GM19468 (cell line): ENCODE measurements at regions not wholly inside any gene's neighbourhood (a gene's known extent, or its start where the extent isn't known, plus 50 kb on each side); places are given as distances from the start of the nearest gene placed in this dataset.
"Not testable (repeated sequence)": the region's sequence is repeated elsewhere in the genome, so short reads cannot be mapped to it uniquely, and the experiment has no call there.

Experiments used
- ATAC-seq: cut with Tn5 transposase; IDR thresholded peaks from one replicate; pipeline ENCODE4 v1.9.1; 2021; ENCODE audit warnings: mild to moderate bottlenecking, moderate library complexity, moderate number of reproducible peaks; ENCODE audit not compliant: unreplicated experiment; ENCODE audit errors: extremely low read depth

GRCh38 chr6:112689183-112689858 is 342.2 kb downstream of the RFPL4B start:
- not testable (repeated sequence) for ATAC-seq

- ATAC-seq, result no peak
Observed at GRCh38 chr6:112690497-112691202, 343.5 kb downstream of the RFPL4B start.

- no peak for ATAC-seq
Observed at GRCh38 chr6:112691289-112691688, 344.2 kb downstream of the RFPL4B start.

- no peak for ATAC-seq
Observed at GRCh38 chr6:112695001-112695400, 347.9 kb downstream of the RFPL4B start.

- ATAC-seq, result no peak
Observed at GRCh38 chr6:112697265-112697664, 350.1 kb downstream of the RFPL4B start.

DNA sequence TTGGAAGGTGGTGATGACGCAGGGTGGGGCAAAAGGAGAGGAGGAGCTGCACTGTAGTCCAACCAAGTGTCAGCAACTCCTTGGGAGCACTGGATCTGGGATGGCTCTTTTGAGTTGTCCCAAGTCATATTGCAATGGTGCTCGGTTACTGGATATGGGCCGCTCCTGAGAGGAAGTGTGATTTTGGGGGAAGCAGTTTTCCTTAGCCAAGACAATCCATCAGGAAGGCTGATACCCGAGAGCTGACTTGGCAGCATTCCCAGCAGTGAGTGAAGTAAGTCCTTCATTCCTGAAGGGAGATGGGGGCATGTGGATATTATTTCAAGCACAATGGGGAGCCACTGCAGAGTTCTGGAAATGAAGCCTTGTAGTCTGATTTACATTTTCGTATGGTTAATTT is 354.1 kb downstream of the RFPL4B start:
- ATAC-seq, result no peak

- no peak for ATAC-seq
Observed at GRCh38 chr6:112710710-112711109, 363.6 kb downstream of the RFPL4B start.

DNA sequence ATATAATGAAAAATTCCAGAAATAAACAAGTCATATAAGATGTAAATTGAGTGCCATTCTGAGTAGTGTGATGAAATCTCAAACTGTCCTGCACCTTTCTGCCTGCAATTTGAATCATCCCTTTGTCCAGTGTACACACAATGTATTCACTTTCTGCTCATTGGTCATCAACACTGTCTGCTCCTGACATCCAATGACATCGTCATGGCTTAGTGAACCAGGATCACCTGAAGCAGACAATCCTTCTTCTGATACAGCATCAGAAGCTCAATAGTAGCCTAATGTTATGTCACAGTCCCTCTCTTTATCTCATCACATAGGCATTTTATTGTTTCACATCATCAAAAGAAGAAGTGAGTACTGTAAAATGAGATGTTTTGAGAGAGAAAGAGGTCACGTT is 366.3 kb downstream of the RFPL4B start:
- ATAC-seq, result no peak

DNA sequence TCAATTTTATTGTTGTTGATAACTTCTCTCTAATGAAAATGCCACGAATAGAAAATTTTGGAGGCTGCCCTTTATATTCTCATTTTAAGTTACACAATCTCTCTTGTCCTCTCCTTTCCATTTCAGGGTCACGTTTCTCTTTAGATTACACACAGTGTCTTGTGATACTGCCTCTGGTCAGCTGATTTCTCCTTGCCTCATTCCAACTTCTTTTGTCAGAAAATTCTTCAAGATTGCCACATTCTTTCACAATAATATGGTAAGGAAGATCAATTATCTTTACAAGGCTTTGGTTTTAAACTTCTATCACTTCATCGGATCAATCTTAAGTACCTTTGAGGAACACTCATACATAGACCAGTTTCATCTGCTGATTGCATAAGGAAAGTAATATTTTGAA is 370.3 kb downstream of the RFPL4B start:
- ATAC-seq, result no peak

- ATAC-seq, result no peak
Observed at GRCh38 chr6:112717856-112718255, 370.7 kb downstream of the RFPL4B start.

DNA sequence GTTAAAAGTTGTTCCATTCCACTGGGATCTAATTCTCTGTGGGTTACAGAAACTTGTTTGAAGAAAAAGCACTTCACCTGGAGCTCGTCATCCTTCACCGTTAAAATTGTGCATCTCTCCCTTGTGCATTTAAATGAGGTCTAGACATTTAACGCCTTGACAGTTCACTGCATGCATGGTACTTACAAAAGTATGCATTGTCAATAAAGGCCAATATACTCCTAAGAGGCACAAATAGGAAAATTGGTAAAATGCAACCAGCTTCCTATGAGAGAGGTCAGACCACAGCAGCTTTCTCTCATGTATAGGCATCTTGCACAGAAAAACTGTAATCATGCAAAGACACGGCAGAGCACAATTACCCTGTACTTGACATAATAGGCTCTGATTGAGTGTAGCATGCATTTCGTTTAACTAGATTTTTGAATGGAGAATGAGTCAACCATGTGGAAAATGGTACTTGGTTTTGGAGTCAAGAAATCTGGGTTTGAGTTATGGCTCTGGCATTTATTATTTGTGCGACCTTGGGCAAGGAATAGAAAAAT is 378.5 kb downstream of the RFPL4B start:
- ATAC-seq, result no peak

DNA sequence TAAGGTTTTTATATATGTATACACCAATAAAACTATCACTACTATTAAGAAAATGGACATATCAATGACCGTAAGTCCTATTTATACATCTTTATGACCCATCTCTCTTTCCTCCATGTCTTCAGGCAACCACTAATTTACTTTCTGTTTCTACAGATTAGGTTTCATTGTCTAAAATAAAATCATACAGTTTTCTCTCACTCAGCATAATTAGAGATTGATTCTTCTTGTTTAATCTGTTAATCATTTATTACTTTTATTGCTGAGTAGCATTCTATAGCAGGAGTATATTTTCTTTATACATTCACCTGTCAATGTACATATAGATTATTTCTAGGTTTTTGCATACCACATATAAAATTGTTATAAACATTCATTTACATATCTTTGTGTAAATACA is 388.0 kb downstream of the RFPL4B start:
- no peak for ATAC-seq

- no peak for ATAC-seq
Observed at GRCh38 chr6:112739766-112740165, 392.6 kb downstream of the RFPL4B start.

GRCh38 chr6:112743323-112743722 is 396.2 kb downstream of the RFPL4B start:
- ATAC-seq, result no peak

DNA sequence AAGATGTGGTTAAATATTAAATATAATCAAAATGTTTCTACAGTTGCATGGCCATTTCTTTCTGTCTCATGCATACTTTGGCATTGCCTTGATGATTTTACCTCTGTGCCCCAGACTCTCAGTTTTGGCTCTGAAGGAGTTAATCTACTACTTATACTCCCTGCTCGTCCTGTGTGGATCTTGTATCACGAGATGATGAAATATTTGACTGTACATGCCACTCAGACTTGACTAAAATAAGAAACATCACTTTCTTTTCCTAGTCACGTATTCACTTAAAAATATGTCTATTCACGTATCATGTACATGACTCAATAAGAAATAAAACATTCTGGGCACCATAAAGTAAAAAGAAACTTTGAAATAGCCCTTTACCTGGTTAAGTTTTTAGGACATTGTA is 397.7 kb downstream of the RFPL4B start:
- ATAC-seq, result no peak

DNA sequence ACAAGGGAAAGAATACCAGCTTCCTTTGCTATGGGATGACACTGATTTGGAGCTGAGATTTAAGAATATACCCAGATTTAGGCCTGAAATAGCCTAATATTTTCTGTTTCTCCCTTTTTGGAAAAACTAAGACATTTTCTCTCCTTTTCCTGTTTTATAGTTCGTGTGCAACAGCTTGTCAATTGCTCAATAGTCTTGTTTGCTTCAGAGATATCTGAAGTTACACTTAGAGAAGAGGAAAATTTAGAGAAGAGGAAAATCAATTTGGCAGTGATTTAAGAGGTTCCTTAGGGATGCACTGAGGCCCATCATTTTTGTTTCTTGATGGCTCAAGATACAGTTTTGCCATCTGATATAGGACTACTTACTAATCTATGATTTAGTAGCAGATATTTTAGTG is 398.6 kb downstream of the RFPL4B start:
- no peak for ATAC-seq

DNA sequence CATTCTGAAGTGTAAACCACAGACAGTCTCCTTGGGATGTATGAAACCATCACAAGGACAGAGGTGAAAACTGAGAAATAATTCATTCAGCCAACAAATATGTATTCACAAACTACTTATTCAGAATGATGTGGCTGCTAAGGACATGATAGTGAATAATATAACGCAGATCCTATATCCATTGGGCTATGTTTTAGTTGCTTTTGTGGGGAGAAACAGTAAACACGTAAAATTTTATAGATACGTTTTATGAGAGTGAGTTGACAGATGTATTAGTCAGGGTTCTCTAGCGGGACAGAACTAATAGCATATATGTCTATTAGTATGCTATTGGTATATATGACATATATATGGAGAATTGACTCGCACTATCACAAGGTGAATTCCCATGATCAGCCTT is 402.5 kb downstream of the RFPL4B start:
- ATAC-seq, result no peak

DNA sequence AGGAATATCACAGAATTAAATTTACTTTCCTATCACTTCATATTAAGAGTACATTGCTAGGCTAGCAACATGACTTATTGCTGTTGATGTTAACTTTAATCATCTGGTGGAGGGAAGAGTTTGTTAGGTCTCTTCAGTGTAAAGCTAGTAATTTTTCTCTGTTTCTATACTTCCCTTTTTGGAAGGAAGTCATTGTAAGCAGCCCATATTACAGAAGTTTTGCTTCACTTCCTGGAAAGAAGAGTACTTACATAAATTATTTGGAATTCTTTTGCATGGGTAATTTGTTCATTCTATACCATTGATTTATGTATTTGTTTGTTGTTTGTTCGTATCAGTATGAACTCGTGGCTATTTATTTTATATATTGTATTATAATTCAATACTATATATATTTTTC is 405.2 kb downstream of the RFPL4B start:
- ATAC-seq, result no peak

- ATAC-seq, result no peak
Observed at GRCh38 chr6:112752791-112753190, 405.7 kb downstream of the RFPL4B start.

DNA sequence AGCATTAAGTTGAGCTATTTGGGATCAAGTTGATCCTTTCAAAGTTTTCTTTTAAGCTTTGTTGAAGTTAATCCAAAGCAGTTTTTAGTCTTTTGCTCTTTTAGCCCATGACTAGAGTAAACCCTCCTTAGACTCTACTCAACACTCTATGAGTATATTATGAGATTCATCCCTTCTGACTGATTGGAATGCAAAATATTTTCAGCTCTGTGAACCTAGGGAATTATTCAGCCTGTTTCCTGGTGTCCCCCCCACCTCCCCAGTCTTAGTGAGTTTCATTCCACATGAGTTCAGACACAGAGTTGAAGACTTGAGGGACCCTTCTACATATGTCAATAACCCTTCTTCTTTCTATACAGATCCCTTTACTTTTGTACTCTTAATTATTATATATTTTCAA is 413.7 kb downstream of the RFPL4B start:
- ATAC-seq, result no peak

GRCh38 chr6:112761740-112762139 is 414.6 kb downstream of the RFPL4B start:
- ATAC-seq, result no peak

- ATAC-seq, result no peak
Observed at GRCh38 chr6:112764377-112764776, 417.2 kb downstream of the RFPL4B start.
